ENCODE measurements at regions not wholly inside any gene's neighbourhood (a gene's known extent, or its start where the extent isn't known, plus 50 kb on each side); places are given as distances from the start of the nearest gene placed in this dataset.

- H3K27ac ChIP-seq, result no peak overlapping the region
- intact Hi-C loops (cut with DNase I; ENCODE audit: low total_unique reads), result no loop called here
Observed at GRCh38 chr16:62701426-62701825, 665.2 kb upstream of the CDH8 start.

GRCh38 chr16:62700426-62701294, 664.4 kb upstream of the CDH8 start:
- Histone ChIP-seq H3K9me3 (no peaks in the 10 kb centered on the region), H3K27me3 (no peaks in the 10 kb centered on the region), H3K36me3 (no peaks in the 10 kb centered on the region), H3K4me3 (no peak overlapping the region), H3K4me1 (no peaks in the 10 kb centered on the region), H3K27ac (no peak overlapping the region)
- DNase-seq, result no peak
- intact Hi-C loops (cut with DNase I; ENCODE audit: low total_unique reads), result no loop called here
- TF ChIP-seq CTCF (IDR thresholded peaks at IDR 0.05), result no peak

More at GRCh38 chr16:62701426-62701825, 665.2 kb upstream of the CDH8 start:
- H3K9me3 ChIP-seq, result no peaks in the 10 kb centered on the region
- no peak for DNase-seq
- no peak overlapping the region for H3K4me3 ChIP-seq
- no peak for TF ChIP-seq CTCF (IDR thresholded peaks at IDR 0.05)
- H3K4me1 ChIP-seq, result no peaks in the 10 kb centered on the region
- no peaks in the 10 kb centered on the region for H3K27me3 ChIP-seq
- no peaks in the 10 kb centered on the region for H3K36me3 ChIP-seq

GRCh38 chr16:62692685-62693084, 656.4 kb upstream of the CDH8 start:
- Histone ChIP-seq H3K36me3 (no peaks in the 10 kb centered on the region), H3K27ac (no peak overlapping the region), H3K4me3 (no peak overlapping the region), H3K9me3 (peaks cover 0 to 13% (median 12%) of the 10 kb centered on the region in 3 donors), H3K27me3 (no peaks in the 10 kb centered on the region), H3K4me1 (no peaks in the 10 kb centered on the region)
- intact Hi-C loops (cut with DNase I; ENCODE audit: low total_unique reads), result no loop called here
- TF ChIP-seq CTCF (IDR thresholded peaks at IDR 0.05), result no peak
- no peak for DNase-seq

- Histone ChIP-seq H3K4me1 (no peaks in the 10 kb centered on the region), H3K36me3 (no peaks in the 10 kb centered on the region), H3K4me3 (no peak overlapping the region), H3K27me3 (no peaks in the 10 kb centered on the region), H3K27ac (no peak overlapping the region), H3K9me3 (peaks cover 6 to 21% (median 16%) of the 10 kb centered on the region in 3 donors)
- intact Hi-C loops (cut with DNase I; ENCODE audit: low total_unique reads), result no loop called here
- TF ChIP-seq CTCF (IDR thresholded peaks at IDR 0.05), result no peak
- no peak for DNase-seq
Observed at GRCh38 chr16:62681819-62682218, 645.6 kb upstream of the CDH8 start.

GRCh38 chr16:62678796-62679195, 642.6 kb upstream of the CDH8 start:
- Histone ChIP-seq H3K9me3 (peaks cover 6 to 20% (median 16%) of the 10 kb centered on the region in 3 donors), H3K4me1 (no peaks in the 10 kb centered on the region), H3K36me3 (no peaks in the 10 kb centered on the region), H3K4me3 (no peak overlapping the region), H3K27ac (no peak overlapping the region), H3K27me3 (no peaks in the 10 kb centered on the region)
- TF ChIP-seq CTCF (IDR thresholded peaks at IDR 0.05), result no peak
- intact Hi-C loops (cut with DNase I; ENCODE audit: low total_unique reads), result no loop called here
- DNase-seq, result no peak

Data from tibial artery (tissue), 4 donors.